Coronary artery (tissue), 2 donors: ENCODE measurements at regions not wholly inside any gene's neighbourhood (a gene's known extent, or its start where the extent isn't known, plus 50 kb on each side); places are given as distances from the start of the nearest gene placed in this dataset.

ENCODE experiments used
- DNase-seq: peaks from one replicate; pipeline ENCODE4 v3.0.0-alpha.2; 2017; ENCODE audit warnings: low spot score
- H3K27ac ChIP-seq, 2 donors: fragments of 200-600 bp; sonication (generic); one replicate each; pipeline ENCODE4 v1.5.1; 2016 to 2019
- H3K4me3 ChIP-seq: fragments of 200-600 bp; sonication (generic); 2 replicates; pipeline ENCODE4 v1.5.1; 2016; ENCODE audit warnings: mild to moderate bottlenecking, moderate library complexity
- CTCF ChIP-seq: fragments of 200-600 bp; sonication (generic); IDR thresholded peaks from one replicate; pipeline ENCODE4 v1.5.1; 2019; ENCODE audit warnings: antibody characterized with exemption

DNA sequence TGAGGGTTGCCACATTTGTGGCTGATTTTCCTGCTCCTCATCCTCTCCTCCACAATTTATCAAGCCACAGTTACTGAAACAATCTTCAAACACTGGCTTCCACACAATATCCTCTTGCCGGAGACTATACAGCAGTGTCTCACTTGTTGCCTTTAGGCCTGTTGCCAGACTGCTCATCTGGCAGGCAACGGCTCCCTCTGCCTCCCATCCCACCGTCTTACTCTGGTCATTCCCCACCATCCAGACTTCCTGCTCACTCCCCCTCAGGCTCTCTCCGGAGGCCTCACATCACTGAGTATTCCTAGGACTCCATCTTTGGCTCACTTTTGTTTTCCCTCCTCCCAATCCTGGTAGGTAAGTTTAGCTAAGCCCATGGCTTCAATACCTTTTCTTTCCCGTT lies 301.9 kb downstream of the IL20RB start:
- Histone ChIP-seq H3K27ac (no peak overlapping the region), H3K4me3 (no peak overlapping the region)
- no peak for DNase-seq
- TF ChIP-seq CTCF = no peak

- Histone ChIP-seq H3K27ac (no peak overlapping the region), H3K4me3 (no peak overlapping the region)
- no peak for TF ChIP-seq CTCF
- no peak for DNase-seq
Observed at GRCh38 chr3:137264071-137264820, 306.5 kb downstream of the IL20RB start.

DNA sequence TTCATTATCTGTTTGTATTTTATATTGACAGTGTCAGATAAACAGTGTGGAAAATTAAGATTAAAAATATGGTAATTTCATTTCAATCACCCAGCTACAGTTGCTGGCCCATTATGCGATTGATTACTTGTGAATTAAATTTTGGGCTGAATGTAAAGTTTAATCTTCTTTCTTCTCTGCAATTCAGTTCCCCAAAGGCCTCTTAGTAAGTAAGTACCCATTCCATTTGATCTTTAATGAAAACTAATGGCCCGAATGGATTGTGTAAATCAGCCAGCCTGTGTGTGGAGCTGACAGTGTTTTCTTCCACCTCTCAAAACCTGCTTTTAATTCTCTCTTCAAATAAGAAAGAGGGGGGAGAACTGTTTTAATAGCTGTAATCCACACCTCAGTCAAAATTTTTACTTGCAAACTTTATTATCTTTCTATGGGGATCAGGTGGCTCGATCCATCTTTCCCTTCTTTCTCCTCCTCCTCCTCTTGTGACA lies 307.1 kb downstream of the IL20RB start:
- no peak for DNase-seq
- H3K4me3 ChIP-seq = no peak overlapping the region
- TF ChIP-seq CTCF = no peak
- H3K27ac ChIP-seq = no peak overlapping the region

DNA sequence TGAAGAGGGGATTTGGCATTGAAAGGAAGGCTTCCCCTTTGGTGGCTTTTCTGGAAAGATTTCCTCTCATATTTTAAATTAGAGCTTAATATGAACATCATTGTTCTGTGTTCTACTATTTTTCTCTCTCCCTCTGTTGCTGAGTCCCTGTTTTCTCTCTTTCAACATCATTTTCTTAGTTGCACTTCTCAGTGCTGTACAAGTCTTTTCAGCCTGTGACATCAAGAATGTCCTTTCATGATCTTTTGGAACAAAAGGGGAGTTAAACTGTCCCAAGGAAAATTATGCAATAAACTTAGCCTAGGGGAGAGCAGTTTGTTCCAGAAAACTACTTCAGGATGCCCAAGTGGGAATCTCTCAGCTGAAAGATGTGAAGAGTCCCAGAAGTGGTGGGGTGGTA lies 325.1 kb downstream of the IL20RB start:
- no peak for DNase-seq
- Histone ChIP-seq H3K4me3 (no peak overlapping the region), H3K27ac (no peak overlapping the region)
- no peak for TF ChIP-seq CTCF

DNA sequence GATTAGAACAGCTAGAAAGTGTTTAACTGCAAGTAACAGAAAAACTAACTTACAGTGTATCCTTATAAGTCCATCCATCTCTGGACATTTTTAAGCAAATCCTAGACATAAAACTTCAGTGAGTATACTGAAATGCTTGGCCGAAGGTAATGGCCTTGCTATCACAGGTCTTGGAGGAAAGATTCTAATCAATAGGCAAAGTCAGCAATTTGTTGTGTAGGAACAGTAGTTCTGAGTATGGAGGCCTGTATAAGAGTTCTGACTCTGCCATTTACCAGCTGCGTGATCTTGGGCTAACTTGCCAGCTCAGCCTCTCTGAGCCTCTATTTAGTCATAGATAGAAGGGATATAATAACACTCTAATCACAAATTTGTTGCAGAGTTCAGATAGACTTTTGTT lies 328.1 kb downstream of the IL20RB start:
- no peak overlapping the region for H3K4me3 ChIP-seq
- H3K27ac ChIP-seq = no peak overlapping the region
- no peak for DNase-seq
- no peak for TF ChIP-seq CTCF

DNA sequence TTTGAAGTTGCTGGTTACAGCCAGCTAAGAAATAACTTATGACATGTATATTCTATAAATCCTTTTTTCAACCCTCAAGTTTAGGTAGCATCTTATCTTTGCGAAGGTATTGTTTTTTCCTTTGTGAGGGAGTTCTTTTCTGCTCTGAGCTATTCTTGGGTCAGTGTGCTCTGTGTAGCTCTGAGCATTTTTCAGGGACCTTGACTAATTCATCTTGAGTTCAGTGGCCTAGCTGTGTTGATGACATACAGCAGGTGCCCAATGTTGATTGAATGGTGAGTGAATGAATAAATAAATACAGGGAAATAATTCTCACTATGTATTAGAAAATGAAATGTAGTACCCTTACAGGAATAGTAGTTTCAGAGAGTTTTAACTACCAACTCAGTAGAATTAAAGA lies 335.3 kb downstream of the IL20RB start:
- Histone ChIP-seq H3K27ac (no peak overlapping the region), H3K4me3 (no peak overlapping the region)
- DNase-seq = no peak
- no peak for TF ChIP-seq CTCF

DNA sequence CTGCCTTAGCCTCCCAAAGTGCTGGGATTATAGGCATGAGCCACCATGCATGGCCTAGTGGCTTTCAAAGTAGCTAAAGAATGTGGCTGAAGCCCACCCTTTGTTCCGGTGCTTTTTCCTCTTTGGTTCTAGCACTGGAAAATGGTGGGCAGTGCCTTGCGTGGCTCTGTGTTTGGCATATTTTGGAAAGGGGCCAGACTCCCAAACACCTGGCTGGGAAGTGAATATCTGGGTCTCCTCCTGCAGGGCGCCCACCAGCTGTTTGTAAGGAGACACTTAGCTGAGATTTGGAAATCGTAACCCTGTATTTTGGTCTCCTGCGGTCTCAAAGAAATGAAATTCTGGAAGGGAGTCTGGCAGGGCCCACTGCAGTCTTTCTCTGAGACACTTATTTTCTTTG lies 336.4 kb downstream of the IL20RB start:
- H3K4me3 ChIP-seq = no peak overlapping the region
- no peak for DNase-seq
- no peak overlapping the region for H3K27ac ChIP-seq
- no peak for TF ChIP-seq CTCF
